ENCODE measurements at regions not wholly inside any gene's neighbourhood (a gene's known extent, or its start where the extent isn't known, plus 50 kb on each side); places are given as distances from the start of the nearest gene placed in this dataset.

- TF ChIP-seq CBX5 (IDR thresholded peaks at IDR 0.05; ENCODE audit: low read depth, low read length) (no peak), EZH2 (IDR thresholded peaks at IDR 0.05; ENCODE audit: low read depth, low read length, severe bottlenecking) (no peak), SP4 (IDR thresholded peaks at IDR 0.05; ENCODE audit: low read length) (no peak), POLR2A (IDR thresholded peaks at IDR 0.05; ENCODE audit: control extremely low read depth in 1 of 2, low read depth in 2 of 2, low read length in 2 of 2) (no peak), SIX5 (IDR thresholded peaks at IDR 0.05; ENCODE audit: low read depth, low read length) (no peak), CTCF (IDR thresholded peaks at IDR 0.05; ENCODE audit: control extremely low read depth in 1 of 3, insufficient read depth in 1 of 3, low read depth in 1 of 3, low read length in 3 of 3) (no peak), EP300 (IDR thresholded peaks at IDR 0.05; ENCODE audit: borderline replicate concordance in 1 of 2, low read depth in 2 of 2, low read length in 2 of 2) (no peak), RAD21 (IDR thresholded peaks at IDR 0.05 in 1 of 2, conservative IDR thresholded peaks at IDR 0.05 in 1 of 2; ENCODE audit: low read depth in 2 of 2, low read length in 2 of 2) (no peak), CHD1 (IDR thresholded peaks at IDR 0.05; ENCODE audit: low read depth, low read length) (no peak), NANOG (IDR thresholded peaks at IDR 0.05; ENCODE audit: insufficient read depth, low read depth, low read length, poor library complexity, severe bottlenecking) (no peak), RBBP5 (IDR thresholded peaks at IDR 0.05; ENCODE audit: borderline replicate concordance, low read depth, low read length) (no peak)
Observed at GRCh38 chr18:61199171-61199848, 133.9 kb upstream of the CDH20 start.

All from H1 (cell line).